H9 (cell line): ENCODE measurements at regions not wholly inside any gene's neighbourhood (a gene's known extent, or its start where the extent isn't known, plus 50 kb on each side); places are given as distances from the start of the nearest gene placed in this dataset.

Source experiments
- DNase-seq: peaks from one replicate; pipeline ENCODE4 v3.0.0-alpha.2; 2017
- H2AFZ ChIP-seq: one replicate; pipeline ENCODE4 v1.6.1; 2013; ENCODE audit warnings: mild to moderate bottlenecking, low read length, control low read depth, moderate library complexity
- H2AK5ac ChIP-seq: 2 replicates; pipeline ENCODE4 v1.6.1; 2013; ENCODE audit warnings: low read length, control low read depth, mixed read lengths; ENCODE audit not compliant: insufficient read length
- H2BK120ac ChIP-seq: one replicate; pipeline ENCODE4 v1.6.1; 2013; ENCODE audit warnings: low read depth, mild to moderate bottlenecking, low read length, control low read depth, inconsistent platforms; ENCODE audit not compliant: poor library complexity, severe bottlenecking
- H2BK12ac ChIP-seq: 2 replicates; pipeline ENCODE4 v1.6.1; 2013; ENCODE audit warnings: low read length, control low read depth, mixed read lengths, low read depth; ENCODE audit not compliant: insufficient read length
- H2BK15ac ChIP-seq: 2 replicates; pipeline ENCODE4 v1.6.1; 2013; ENCODE audit warnings: low read depth, low read length, control low read depth
- H2BK20ac ChIP-seq: one replicate; pipeline ENCODE4 v1.6.1; 2013; ENCODE audit warnings: low read depth, mild to moderate bottlenecking, low read length, control low read depth, inconsistent platforms; ENCODE audit not compliant: poor library complexity, severe bottlenecking
- H2BK5ac ChIP-seq: 2 replicates; pipeline ENCODE4 v1.6.1; 2013; ENCODE audit warnings: low read length, control low read depth, mixed read lengths; ENCODE audit not compliant: insufficient read length
- H3K14ac ChIP-seq: 2 replicates; pipeline ENCODE4 v1.6.1; 2013; ENCODE audit warnings: low read length, control low read depth; ENCODE audit not compliant: insufficient read depth
- H3K18ac ChIP-seq: 2 replicates; pipeline ENCODE4 v1.6.1; 2013; ENCODE audit warnings: low read depth, mild to moderate bottlenecking, mixed read lengths, low read length, control low read depth; ENCODE audit not compliant: insufficient read length
- H3K23ac ChIP-seq: 2 replicates; pipeline ENCODE4 v1.6.1; 2013; ENCODE audit warnings: low read length, control low read depth, mixed read lengths, low read depth; ENCODE audit not compliant: insufficient read length
- H3K23me2 ChIP-seq: 2 replicates; pipeline ENCODE4 v1.6.1; 2013; ENCODE audit warnings: low read depth, mild to moderate bottlenecking, mixed read lengths, low read length, control low read depth; ENCODE audit not compliant: insufficient read length, poor library complexity, severe bottlenecking
- H3K27ac ChIP-seq: 2 replicates; pipeline ENCODE4 v1.5.1; 2013; ENCODE audit warnings: low read length, control low read depth, mixed read lengths, low read depth; ENCODE audit not compliant: insufficient read length
- H3K27me3 ChIP-seq: 2 replicates; pipeline ENCODE4 v1.6.1; 2013; ENCODE audit warnings: low read length, control low read depth, inconsistent platforms; ENCODE audit not compliant: insufficient read depth
- H3K4ac ChIP-seq: 2 replicates; pipeline ENCODE4 v1.6.1; 2013; ENCODE audit warnings: low read depth, mild to moderate bottlenecking, control low read depth, inconsistent platforms, low read length, moderate library complexity
- H3K4me1 ChIP-seq: 2 replicates; pipeline ENCODE4 v1.6.1; 2013; ENCODE audit warnings: low read length, control low read depth, inconsistent platforms; ENCODE audit not compliant: insufficient read depth
- H3K4me2 ChIP-seq: 2 replicates; pipeline ENCODE4 v1.6.1; 2013; ENCODE audit warnings: low read length, control low read depth, mixed read lengths; ENCODE audit not compliant: insufficient read length, insufficient read depth
- H3K56ac ChIP-seq: 2 replicates; pipeline ENCODE4 v1.6.1; 2013; ENCODE audit warnings: low read depth, mild to moderate bottlenecking, mixed read lengths, low read length, control low read depth; ENCODE audit not compliant: insufficient read length
- H3K79me1 ChIP-seq: 2 replicates; pipeline ENCODE4 v1.6.1; 2013; ENCODE audit warnings: low read depth, mild to moderate bottlenecking, moderate library complexity, low read length, control low read depth, inconsistent platforms; ENCODE audit not compliant: insufficient read depth, poor library complexity, severe bottlenecking
- H3K79me2 ChIP-seq: 2 replicates; pipeline ENCODE4 v1.6.1; 2013; ENCODE audit warnings: low read length, control low read depth, inconsistent platforms; ENCODE audit not compliant: insufficient read depth
- H3K9ac ChIP-seq: 2 replicates; pipeline ENCODE4 v1.6.1; 2013; ENCODE audit warnings: low read length, control low read depth, mixed read lengths; ENCODE audit not compliant: insufficient read length; ENCODE audit errors: extremely low read depth
- H3K9me3 ChIP-seq: one replicate; pipeline ENCODE4 v1.6.1; 2013; ENCODE audit warnings: low read depth, low read length, inconsistent platforms; ENCODE audit not compliant: control insufficient read depth
- H3T11ph ChIP-seq: one replicate; pipeline ENCODE4 v1.6.1; 2013; ENCODE audit warnings: mild to moderate bottlenecking, low read length, control low read depth, inconsistent platforms
- H4K20me1 ChIP-seq: one replicate; pipeline ENCODE4 v1.6.1; 2013; ENCODE audit not compliant: control insufficient read depth, insufficient read length, insufficient read depth
- H4K5ac ChIP-seq: 2 replicates; pipeline ENCODE4 v1.6.1; 2013; ENCODE audit warnings: low read depth, mild to moderate bottlenecking, mixed read lengths, low read length, control low read depth; ENCODE audit not compliant: insufficient read length
- H4K8ac ChIP-seq: replicated peaks from 2 replicates; pipeline ENCODE4 v1.6.1; 2013; ENCODE audit warnings: low read length, control low read depth, mixed read lengths, low read depth; ENCODE audit not compliant: insufficient read length
- H4K91ac ChIP-seq: 2 replicates; pipeline ENCODE4 v1.6.1; 2013; ENCODE audit warnings: low read depth, mild to moderate bottlenecking, moderate library complexity, mixed read lengths, low read length, control low read depth; ENCODE audit not compliant: insufficient read length
- H3K27ac Mint-ChIP-seq, 3 experiments: 2 replicates in 2 of 3; 3 replicates in 1 of 3; pipeline ENCODE4 v1.8.0; 2020 to 2021; ENCODE audit warnings: mixed read lengths in 3 of 3, mild to moderate bottlenecking in 1 of 3, moderate library complexity in 1 of 3
- H3K27me3 Mint-ChIP-seq: 2 replicates; pipeline ENCODE4 v1.8.0; 2021; ENCODE audit warnings: low read depth, mild to moderate bottlenecking, moderate library complexity, mixed read lengths
- H3K36me3 Mint-ChIP-seq, 3 experiments: 2 replicates in 2 of 3; 3 replicates in 1 of 3; pipeline ENCODE4 v1.8.0; 2020 to 2021; ENCODE audit warnings: low read depth in 3 of 3, mixed read lengths in 3 of 3; ENCODE audit not compliant: insufficient read depth in 1 of 3
- H3K4me1 Mint-ChIP-seq, 2 experiments: 2 replicates each; pipeline ENCODE4 v1.8.0; 2020; ENCODE audit warnings: mixed read lengths in 2 of 2
- H3K4me3 Mint-ChIP-seq, 2 experiments: 2 replicates in 1 of 2; 3 replicates in 1 of 2; pipeline ENCODE4 v1.8.0; 2020 to 2021; ENCODE audit warnings: mild to moderate bottlenecking in 2 of 2, mixed read lengths in 2 of 2, moderate library complexity in 1 of 2
- H3K9me3 Mint-ChIP-seq, 2 experiments: 2 replicates in 1 of 2; 3 replicates in 1 of 2; pipeline ENCODE4 v1.8.0; 2020; ENCODE audit warnings: mild to moderate bottlenecking in 2 of 2, mixed read lengths in 2 of 2, moderate library complexity in 1 of 2
- CTCF ChIP-seq: fragments of 200-600 bp; sonication (generic); conservative IDR thresholded peaks from 3 replicates; pipeline ENCODE4 v1.8.0; 2021; ENCODE audit warnings: antibody characterized with exemption, mild to moderate bottlenecking
- WGBS: extraction: QIAGEN DNeasy Blood & Tissue Kit; methylation state at CpG from one replicate; pipeline ENCODE4 v1.1.7; 2013; ENCODE audit warnings: missing lambda C conversion rate, low lambda C conversion rate, mixed read lengths; ENCODE audit not compliant: insufficient read length; ENCODE audit errors: extremely low coverage; 5-methylcytosine and 5-hydroxymethylcytosine counted together

GRCh38 chr7:137122145-137122544, 221.4 kb downstream of the PTN start:
- H3T11ph ChIP-seq = no peak overlapping the region
- no peaks in the 10 kb centered on the region for H3K4me1 ChIP-seq
- no peak overlapping the region for H3K18ac ChIP-seq
- no peak overlapping the region for H3K14ac ChIP-seq
- H2BK12ac ChIP-seq = no peak overlapping the region
- H4K8ac ChIP-seq = no peak overlapping the region
- no peak overlapping the region for H4K5ac ChIP-seq
- no peaks in the 10 kb centered on the region for H3K79me2 ChIP-seq
- no peaks in the 10 kb centered on the region for H3K27me3 Mint-ChIP-seq
- no peak for TF ChIP-seq CTCF
- H3K56ac ChIP-seq = no peak overlapping the region
- no CpG with 5 or more reads among the region's 2 CpGs for WGBS
- H4K91ac ChIP-seq = no peak overlapping the region
- no peaks in the 10 kb centered on the region; a peak in 1 of 7 replicates for H3K36me3 Mint-ChIP-seq
- H2BK20ac ChIP-seq = no peak overlapping the region
- no peak overlapping the region for H3K27ac ChIP-seq
- H3K4ac ChIP-seq = no peak overlapping the region
- H4K20me1 ChIP-seq = no peaks in the 10 kb centered on the region
- no peaks in the 10 kb centered on the region for H3K27me3 ChIP-seq
- no peaks in the 10 kb centered on the region for H3K79me1 ChIP-seq
- no peak overlapping the region for H3K23ac ChIP-seq
- H2AFZ ChIP-seq = no peak overlapping the region
- H3K9ac ChIP-seq = no peak overlapping the region
- DNase-seq = no peak
- no peak overlapping the region for H2BK5ac ChIP-seq
- H3K9me3 Mint-ChIP-seq = peaks cover 0 to 3% of the 10 kb centered on the region in 2 experiments; a peak in 1 of 5 replicates
- H3K27ac Mint-ChIP-seq = no peak overlapping the region
- no peak overlapping the region for H3K4me2 ChIP-seq
- no peaks in the 10 kb centered on the region for H3K23me2 ChIP-seq
- H2AK5ac ChIP-seq = no peak overlapping the region
- H3K4me1 Mint-ChIP-seq = no peaks in the 10 kb centered on the region
- no peak overlapping the region for H2BK15ac ChIP-seq
- no peaks in the 10 kb centered on the region for H3K9me3 ChIP-seq
- H2BK120ac ChIP-seq = no peak overlapping the region
- no peak overlapping the region for H3K4me3 Mint-ChIP-seq
